Smooth muscle cell (in vitro differentiated cells): ENCODE measurements at regions not wholly inside any gene's neighbourhood (a gene's known extent, or its start where the extent isn't known, plus 50 kb on each side); places are given as distances from the start of the nearest gene placed in this dataset.

Experiments used
- DNase-seq: peaks from one replicate; lab custom pipeline; 2025; ENCODE audit not compliant: unreplicated experiment; lab: John Stamatoyannopoulos, UW
- H2AFZ ChIP-seq: fragments of 200-600 bp; sonication (generic); 2 replicates; pipeline ENCODE4 v1.6.0; 2016; ENCODE audit warnings: antibody characterized with exemption, low read depth, mild to moderate bottlenecking
- H3F3A ChIP-seq: fragments of 200-600 bp; sonication (generic); 2 replicates; pipeline ENCODE4 v1.6.0; 2017; ENCODE audit warnings: antibody characterized with exemption, low read depth
- H3K27ac ChIP-seq: fragments of 200-600 bp; sonication (generic); 2 replicates; pipeline ENCODE4 v1.5.1; 2016; ENCODE audit warnings: low read depth, mild to moderate bottlenecking
- H3K27me3 ChIP-seq: fragments of 200-600 bp; sonication (generic); 2 replicates; pipeline ENCODE4 v1.6.1; 2016; ENCODE audit warnings: low read depth, mild to moderate bottlenecking
- H3K36me3 ChIP-seq: fragments of 200-600 bp; sonication (generic); 2 replicates; pipeline ENCODE4 v1.5.1; 2016; ENCODE audit warnings: low read depth
- H3K4me1 ChIP-seq: fragments of 200-600 bp; sonication (generic); 2 replicates; pipeline ENCODE4 v1.5.1; 2016; ENCODE audit warnings: low read depth
- H3K4me2 ChIP-seq: fragments of 200-600 bp; sonication (generic); 2 replicates; pipeline ENCODE4 v1.6.0; 2016; ENCODE audit warnings: mild to moderate bottlenecking
- H3K4me3 ChIP-seq: fragments of 200-600 bp; sonication (generic); 2 replicates; pipeline ENCODE4 v1.5.1; 2016; ENCODE audit warnings: mild to moderate bottlenecking
- H3K79me2 ChIP-seq: fragments of 200-600 bp; sonication (generic); 2 replicates; pipeline ENCODE4 v1.6.0; 2016; ENCODE audit warnings: low read depth, mild to moderate bottlenecking
- H3K9ac ChIP-seq: fragments of 200-600 bp; sonication (generic); 2 replicates; pipeline ENCODE4 v1.6.0; 2016; ENCODE audit warnings: low read depth
- H3K9me3 ChIP-seq: fragments of 200-600 bp; sonication (generic); replicated peaks from 2 replicates; pipeline ENCODE4 v1.5.1; 2016; ENCODE audit warnings: low read depth
- H4K20me1 ChIP-seq: fragments of 200-600 bp; sonication (generic); 2 replicates; pipeline ENCODE4 v1.6.0; 2016; ENCODE audit warnings: low read depth
- CTCF ChIP-seq: fragments of 200-600 bp; sonication (generic); IDR thresholded peaks from 2 replicates; pipeline ENCODE4 v1.5.1; 2017; ENCODE audit warnings: borderline replicate concordance, mild to moderate bottlenecking, antibody characterized with exemption; ENCODE audit not compliant: insufficient read depth, poor library complexity, severe bottlenecking
- WGBS: methylation state at CpG from one replicate; pipeline ENCODE4 v1.1.7; 2016; ENCODE audit warnings: low lambda C conversion rate; 5-methylcytosine and 5-hydroxymethylcytosine counted together

DNA sequence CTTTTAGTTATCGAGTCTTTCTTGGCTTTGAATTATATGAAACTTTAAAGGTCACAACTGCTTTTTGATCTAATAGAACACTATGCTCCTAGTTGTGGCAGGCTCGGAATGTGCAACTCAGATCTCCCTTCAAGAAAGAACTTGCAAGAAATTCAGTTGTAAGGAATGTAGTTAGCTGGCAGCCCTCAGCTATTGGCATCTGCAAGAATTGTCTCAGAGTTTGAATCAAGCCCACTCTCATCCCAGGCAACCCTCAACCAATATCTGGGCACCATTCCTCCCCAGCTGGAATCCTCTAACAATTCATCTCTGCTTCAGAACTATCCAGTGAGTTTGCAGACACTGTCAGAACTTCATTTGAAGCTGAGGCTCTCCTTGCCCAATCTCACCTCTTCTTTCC lies 447.2 kb downstream of the KIF2B start:
- no peak for DNase-seq
- H3K9ac ChIP-seq, result no peak overlapping the region
- H3K27me3 ChIP-seq, result no peaks in the 10 kb centered on the region
- H4K20me1 ChIP-seq, result no peaks in the 10 kb centered on the region
- WGBS, result 82% methylated on average over 2 of the region's 2 CpGs
- H3K4me1 ChIP-seq, result no peaks in the 10 kb centered on the region
- TF ChIP-seq CTCF, result no peak
- no peaks in the 10 kb centered on the region for H3K79me2 ChIP-seq
- H3K4me3 ChIP-seq, result no peak overlapping the region
- H3K9me3 ChIP-seq, result no peaks in the 10 kb centered on the region
- H3K4me2 ChIP-seq, result no peak overlapping the region
- no peaks in the 10 kb centered on the region for H3F3A ChIP-seq
- H3K27ac ChIP-seq, result no peak overlapping the region
- H3K36me3 ChIP-seq, result no peaks in the 10 kb centered on the region
- no peak overlapping the region for H2AFZ ChIP-seq

DNA sequence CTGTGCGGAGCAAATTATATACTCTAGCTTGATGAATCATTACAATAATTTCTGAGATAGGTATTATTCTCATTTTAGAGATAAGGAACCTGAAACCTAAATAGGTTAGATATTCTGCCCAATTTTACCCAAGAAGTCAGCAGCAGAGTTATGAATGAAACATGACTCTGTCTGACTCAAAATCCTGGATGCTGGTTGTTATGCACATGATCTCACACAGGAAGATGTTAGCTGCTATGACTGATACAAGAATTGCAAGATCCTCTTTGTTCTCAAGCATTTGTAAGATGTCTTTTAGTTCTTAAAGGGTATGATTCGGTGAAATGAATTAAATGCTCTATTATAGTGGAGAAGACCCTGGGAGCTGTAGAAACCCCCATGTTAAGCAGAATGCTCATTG lies 447.8 kb downstream of the KIF2B start:
- no peak for DNase-seq
- Histone ChIP-seq H4K20me1 (no peaks in the 10 kb centered on the region), H3K4me3 (no peak overlapping the region), H3K36me3 (no peaks in the 10 kb centered on the region), H3K9me3 (no peaks in the 10 kb centered on the region), H3K4me1 (no peaks in the 10 kb centered on the region), H3K27ac (no peak overlapping the region), H3F3A (no peaks in the 10 kb centered on the region), H3K27me3 (no peaks in the 10 kb centered on the region), H3K9ac (no peak overlapping the region), H3K79me2 (no peaks in the 10 kb centered on the region), H3K4me2 (no peak overlapping the region), H2AFZ (no peak overlapping the region)
- WGBS, result 85% methylated on average over 2 of the region's 2 CpGs
- TF ChIP-seq CTCF, result no peak

- H3K36me3 ChIP-seq, result no peaks in the 10 kb centered on the region
- no peak overlapping the region for H3K4me2 ChIP-seq
- no peaks in the 10 kb centered on the region for H4K20me1 ChIP-seq
- no peak for DNase-seq
- no peaks in the 10 kb centered on the region for H3K79me2 ChIP-seq
- no peaks in the 10 kb centered on the region for H3K27me3 ChIP-seq
- no peak for TF ChIP-seq CTCF
- no peaks in the 10 kb centered on the region for H3K9me3 ChIP-seq
- H3F3A ChIP-seq, result no peaks in the 10 kb centered on the region
- H3K27ac ChIP-seq, result no peak overlapping the region
- no peaks in the 10 kb centered on the region for H3K4me1 ChIP-seq
- no peak overlapping the region for H3K9ac ChIP-seq
- no peak overlapping the region for H3K4me3 ChIP-seq
- no peak overlapping the region for H2AFZ ChIP-seq
Measured at GRCh38 chr17:54277868-54278267, 455.1 kb downstream of the KIF2B start.

- no peak overlapping the region for H3K27ac ChIP-seq
- H3F3A ChIP-seq, result no peaks in the 10 kb centered on the region
- H3K9me3 ChIP-seq, result no peaks in the 10 kb centered on the region
- H3K36me3 ChIP-seq, result no peaks in the 10 kb centered on the region
- 79% methylated on average over 3 of the region's 3 CpGs for WGBS
- no peaks in the 10 kb centered on the region for H3K27me3 ChIP-seq
- H3K9ac ChIP-seq, result no peak overlapping the region
- no peak overlapping the region for H3K4me2 ChIP-seq
- no peaks in the 10 kb centered on the region for H3K4me1 ChIP-seq
- H4K20me1 ChIP-seq, result no peaks in the 10 kb centered on the region
- H2AFZ ChIP-seq, result no peak overlapping the region
- H3K79me2 ChIP-seq, result no peaks in the 10 kb centered on the region
- DNase-seq, result no peak
- H3K4me3 ChIP-seq, result no peak overlapping the region
- no peak for TF ChIP-seq CTCF
Measured at GRCh38 chr17:54280741-54281140, 458.0 kb downstream of the KIF2B start.
